ENCODE measurements at regions not wholly inside any gene's neighbourhood (a gene's known extent, or its start where the extent isn't known, plus 50 kb on each side); places are given as distances from the start of the nearest gene placed in this dataset.

DNA sequence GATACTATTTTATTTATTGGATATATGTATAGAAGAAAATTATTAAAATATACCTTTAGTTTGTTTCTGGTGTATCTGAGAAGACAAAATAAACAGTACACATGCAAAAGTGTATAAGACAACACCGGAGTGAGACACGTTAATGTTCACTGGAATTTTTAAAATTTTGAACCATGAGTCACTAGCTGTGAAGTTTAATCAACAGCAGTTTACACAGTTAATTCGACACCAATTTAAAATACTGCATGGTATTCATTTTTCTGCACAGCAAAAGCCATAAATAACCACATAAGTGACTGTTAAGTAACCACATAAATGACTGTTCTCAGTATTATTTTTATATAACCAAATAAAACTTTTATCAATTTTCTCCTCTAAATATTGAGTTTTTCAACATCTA is 418.7 kb upstream of the NBEA start:
- DNase-seq (ENCODE audit: low spot score) (no peak), FAIRE-seq (no peak)

DNA sequence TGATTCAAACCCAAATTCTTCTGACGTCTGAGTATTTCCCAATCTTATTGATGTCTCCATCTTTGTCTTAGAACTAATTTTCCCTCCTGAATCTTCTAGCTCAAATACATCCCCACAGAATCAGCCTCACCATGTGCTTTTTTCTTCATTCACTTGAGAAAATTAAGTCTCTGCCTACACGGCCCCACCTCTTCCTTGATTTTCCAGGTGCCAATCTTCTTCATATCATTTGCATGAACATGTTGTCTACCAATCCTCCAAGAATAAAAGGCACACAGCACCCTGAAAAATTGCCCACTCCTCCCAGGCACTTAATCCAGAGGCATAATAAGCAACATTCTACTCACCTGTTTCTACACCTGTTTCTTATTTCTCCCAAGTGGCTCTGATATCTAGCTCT is 408.1 kb upstream of the NBEA start:
- FAIRE-seq, result no peak
- DNase-seq (ENCODE audit: low spot score), result no peak

DNA sequence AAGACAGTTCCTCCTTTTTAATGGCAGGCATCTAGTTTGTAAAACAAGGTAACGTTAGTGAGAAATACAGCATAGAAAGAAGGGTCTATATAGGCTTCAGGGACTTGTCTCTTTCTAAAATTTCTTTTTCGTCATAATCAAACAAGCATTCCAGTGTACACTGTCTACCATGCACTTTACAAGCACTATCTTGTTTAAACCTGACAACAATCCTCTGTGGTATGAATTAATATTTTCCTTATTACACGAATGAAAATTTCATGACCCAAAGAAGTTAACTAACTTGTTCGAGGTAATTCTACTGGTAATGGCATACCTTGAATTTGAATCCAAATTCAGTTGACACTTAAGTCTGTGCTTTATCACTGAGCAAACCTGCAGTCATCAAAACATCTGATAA is 399.7 kb upstream of the NBEA start:
- no peak for FAIRE-seq
- no peak for DNase-seq (ENCODE audit: low spot score)

DNA sequence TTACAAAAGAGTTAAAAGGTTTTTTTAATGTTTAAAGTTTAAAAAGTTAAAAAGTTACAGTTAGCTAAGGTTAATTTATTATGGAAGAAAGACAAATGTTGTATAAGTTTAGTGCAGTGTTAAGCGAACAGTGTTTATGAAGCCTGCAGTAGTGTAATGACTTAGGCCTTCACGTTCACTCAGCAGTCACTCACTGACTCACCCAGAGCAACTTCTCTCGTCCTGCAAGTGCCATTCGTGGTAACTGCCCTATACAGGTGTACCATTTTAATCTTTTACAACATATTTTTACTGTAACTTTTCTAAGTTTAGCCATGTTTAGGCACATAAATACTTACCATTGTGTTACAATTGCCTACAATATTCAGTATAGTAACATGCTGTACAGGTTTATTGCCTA is 398.2 kb upstream of the NBEA start:
- FAIRE-seq (no peak), DNase-seq (ENCODE audit: low spot score) (no peak)

DNA sequence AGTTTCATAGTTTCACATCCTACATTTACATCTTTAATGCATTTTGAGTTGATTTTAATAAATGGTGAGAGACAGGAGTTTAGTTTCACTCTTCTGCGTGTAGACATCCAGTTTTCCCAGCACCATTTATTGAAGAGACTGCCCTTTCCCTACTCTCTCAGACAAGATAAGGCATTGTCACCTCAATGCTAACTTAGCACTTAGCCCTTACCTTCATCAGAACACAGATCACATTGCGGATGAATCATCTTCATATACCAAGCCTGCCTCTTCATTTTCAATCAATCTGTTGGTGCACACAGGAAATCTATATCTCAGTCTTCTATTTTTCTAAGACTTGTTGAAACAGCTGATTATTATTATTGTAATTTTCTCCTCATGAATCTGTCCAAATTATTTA is 396.6 kb upstream of the NBEA start:
- DNase-seq (ENCODE audit: low spot score) (no peak), FAIRE-seq (no peak)

DNA sequence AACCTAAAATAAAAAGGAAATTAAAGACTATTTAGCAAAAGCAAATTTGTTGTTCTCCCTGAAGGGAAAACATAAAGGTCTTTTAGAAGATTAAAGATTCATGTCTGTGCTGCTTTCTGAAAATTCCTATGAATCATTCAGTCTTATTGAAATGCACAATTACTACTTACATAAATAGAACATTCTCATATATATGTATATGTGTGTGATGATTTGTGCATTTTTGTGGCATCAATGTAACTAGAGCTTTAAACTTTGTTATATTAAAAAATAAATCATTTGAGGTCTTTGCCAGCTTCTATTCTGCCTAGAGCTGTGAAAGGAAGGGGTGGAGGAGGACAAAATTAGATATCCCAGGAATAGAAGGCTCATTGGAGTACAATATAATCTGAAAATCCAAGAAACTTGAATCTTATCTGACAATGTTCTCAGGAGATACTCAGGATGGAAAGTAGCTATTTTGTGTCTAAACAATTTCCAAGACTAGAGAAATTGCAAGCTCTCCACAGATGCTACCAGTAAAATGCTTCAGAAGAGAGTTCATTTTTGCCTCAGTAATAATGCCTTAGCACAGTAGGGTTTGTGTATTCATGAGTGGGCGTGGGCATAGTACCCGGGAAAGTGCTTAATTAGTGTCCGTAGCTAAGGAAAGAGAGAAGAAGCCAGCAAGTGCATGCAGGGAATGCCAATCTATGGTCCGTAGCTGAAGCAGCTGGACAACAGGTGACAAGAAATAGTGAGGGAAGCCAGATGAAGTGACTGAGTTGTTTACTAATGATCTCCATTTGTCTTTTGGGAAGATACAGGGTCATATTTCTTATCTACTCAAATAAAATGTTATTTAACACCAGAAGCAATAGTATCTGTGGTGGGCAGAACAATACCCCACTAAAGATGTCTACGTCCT is 395.5 kb upstream of the NBEA start:
- no peak for DNase-seq (ENCODE audit: low spot score)
- FAIRE-seq, result no peak

DNA sequence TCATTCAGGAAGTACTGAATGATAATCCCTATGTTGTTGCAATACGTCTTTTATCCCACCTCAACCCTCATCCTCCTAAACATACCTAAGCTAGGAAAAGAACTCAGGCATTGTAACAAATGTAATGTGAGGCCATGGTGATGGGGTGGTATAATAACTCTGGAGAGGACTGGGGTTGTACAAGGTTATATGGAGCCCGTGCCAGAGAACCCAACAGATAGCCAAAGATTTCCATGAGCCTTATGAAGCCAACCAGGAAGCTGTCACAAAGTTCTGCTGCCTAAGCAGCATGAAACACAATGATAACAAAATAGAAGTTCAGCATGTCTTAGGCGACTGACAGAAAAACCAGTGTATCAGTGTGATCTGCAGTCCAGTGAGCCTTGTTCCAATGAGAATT is 394.1 kb upstream of the NBEA start:
- DNase-seq (ENCODE audit: low spot score) (no peak), FAIRE-seq (no peak)

DNA sequence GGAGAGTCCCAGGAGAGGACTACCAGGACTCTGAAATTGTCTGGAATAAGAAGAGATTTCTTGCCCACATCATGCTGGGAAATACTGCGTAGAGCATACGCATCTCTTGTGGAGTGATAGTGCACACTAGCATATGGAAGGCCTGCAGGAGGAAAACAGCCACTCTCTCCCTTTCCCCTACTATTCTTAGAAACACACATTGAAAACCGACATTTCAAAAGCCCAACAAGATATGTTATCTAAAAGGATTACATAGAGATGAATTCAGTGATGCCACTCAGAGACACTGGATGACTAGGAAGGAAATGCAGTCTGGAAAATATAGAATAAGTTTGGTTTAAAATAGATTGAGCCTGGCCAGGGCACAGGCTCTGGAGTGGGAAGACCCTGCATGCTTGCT is 388.7 kb upstream of the NBEA start:
- no peak for FAIRE-seq
- no peak for DNase-seq (ENCODE audit: low spot score)

DNA sequence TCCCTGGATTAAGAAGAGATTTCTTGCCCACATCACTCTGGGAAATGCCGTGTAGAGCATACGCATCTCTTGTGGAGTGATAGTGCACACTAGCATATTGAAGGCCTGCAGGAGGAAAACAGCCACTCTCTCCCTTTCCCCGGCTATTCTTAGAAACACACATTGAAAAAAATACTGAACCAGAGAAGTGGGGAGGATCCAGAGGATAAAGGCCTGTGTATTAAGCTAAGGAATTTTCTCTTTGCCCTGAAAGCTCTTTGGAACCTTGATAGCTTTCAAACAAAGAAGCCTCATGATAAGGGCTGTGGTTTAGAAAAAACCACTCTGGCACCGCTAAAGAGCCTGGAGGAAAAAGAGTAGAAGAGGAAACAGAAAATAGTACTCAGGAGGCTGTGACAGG is 386.1 kb upstream of the NBEA start:
- FAIRE-seq (no peak), DNase-seq (ENCODE audit: low spot score) (no peak)

DNA sequence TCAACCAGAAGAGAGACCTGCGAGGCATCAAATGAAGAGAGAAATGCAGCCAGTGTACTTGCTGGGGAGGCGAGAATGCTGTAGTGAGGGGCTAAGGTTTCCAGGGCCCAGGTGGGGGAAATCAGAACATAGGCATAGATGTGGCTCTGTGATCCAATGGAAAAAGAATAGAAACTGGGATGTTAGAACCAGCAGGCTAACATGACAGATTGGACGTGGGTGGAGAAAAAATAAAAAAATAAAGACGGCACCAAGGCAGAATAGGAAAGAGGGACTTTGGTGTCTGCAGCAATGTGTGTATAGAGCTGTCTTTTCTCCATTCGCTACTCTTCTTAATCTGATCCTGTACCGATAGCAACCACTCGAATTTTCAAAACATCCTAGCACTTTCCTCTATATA is 381.0 kb upstream of the NBEA start:
- FAIRE-seq (no peak), DNase-seq (ENCODE audit: low spot score) (no peak)

DNA sequence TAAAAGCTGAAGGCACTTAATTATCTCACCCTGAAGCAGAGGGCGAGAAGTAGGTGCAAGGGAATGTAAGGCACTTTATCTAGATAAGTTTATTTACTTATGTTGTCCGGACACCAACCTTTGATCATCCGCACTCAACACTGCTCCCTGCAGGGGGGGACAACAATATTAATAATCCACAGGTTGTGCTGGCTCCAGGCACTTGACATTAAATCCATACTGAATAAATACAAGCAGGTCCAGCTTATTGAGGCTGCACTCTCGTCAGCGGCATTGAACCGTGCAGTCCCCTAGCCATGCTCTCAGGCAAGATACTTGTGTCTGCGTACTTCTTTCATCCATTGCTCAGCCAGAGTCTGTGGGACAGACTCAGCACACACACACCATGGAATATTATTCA is 374.5 kb upstream of the NBEA start:
- FAIRE-seq, result no peak

DNA sequence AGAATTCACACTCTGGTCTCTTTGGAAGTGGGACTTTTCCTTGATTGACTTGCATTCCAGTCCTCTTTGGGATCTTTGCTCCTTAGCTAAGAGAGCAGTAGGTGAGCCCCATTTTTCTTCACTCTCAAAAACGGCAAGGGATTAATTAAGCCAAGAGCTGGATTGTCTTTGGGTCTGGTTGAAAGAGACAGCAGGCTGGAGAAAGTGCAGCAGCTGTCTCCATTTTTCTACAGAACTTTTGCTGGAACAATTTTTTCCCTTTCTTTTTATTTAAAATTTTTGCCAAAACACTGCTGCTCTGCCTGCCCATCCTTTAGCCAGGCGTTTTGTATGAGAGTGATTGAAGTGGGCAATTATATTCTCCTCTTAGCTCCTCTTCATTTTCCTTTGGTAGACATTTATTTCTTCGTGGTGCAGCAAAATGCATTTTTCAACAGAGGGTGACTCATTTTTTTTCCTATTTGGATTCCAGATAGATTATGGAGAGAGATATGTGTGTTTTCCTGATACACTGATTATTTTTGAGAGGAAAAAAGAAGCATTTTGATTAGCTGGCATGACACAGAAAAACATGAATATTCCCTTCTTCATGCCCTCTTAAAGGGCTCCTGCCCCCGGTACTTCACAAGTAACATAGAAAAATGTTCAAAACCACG is 371.2 kb upstream of the NBEA start:
- FAIRE-seq (no peak), DNase-seq (ENCODE audit: low spot score) (no peak)

More for the DNA sequence above, 374.5 kb upstream of the NBEA start:
- no peak for DNase-seq (ENCODE audit: low spot score)

DNA sequence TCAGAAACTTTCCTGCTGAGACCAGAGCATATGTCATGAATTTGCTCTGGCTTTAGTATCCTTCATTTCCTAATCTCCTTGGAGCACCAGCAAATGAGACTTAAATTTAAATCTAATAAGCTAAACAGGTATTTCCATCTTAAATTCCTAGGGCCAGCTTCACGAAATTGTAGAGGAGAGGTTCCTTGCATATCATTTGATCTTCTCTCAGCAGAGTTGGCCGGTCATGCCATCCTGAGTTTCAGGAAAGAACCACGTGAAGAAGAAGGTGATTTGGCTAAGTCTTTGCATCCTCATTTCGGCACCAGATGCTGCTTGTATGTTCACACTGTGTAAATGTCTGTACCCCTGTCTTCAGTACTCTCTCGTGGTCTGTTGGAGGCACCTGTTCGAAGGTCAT is 370.4 kb upstream of the NBEA start:
- FAIRE-seq (no peak), DNase-seq (ENCODE audit: low spot score) (no peak)

DNA sequence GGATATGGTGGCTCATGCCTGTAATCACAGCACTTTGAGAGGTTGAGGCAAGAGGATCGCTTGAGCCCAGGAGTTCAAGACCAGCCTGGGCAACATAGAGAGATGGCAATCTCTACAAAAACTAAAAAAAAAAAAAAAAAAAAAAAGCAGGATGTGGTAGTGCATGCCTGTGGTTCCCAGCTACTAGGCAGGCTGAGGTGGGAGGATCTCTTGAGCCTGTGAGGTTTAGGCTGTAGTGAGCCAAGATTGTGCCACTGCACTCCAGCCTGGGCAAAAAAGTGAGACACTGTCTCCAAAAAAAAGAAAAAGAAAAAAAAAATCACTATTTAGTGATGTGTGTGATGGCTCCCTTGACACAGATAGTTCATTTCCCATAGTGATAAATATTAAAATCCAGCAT is 365.0 kb upstream of the NBEA start:
- FAIRE-seq, result no peak
- no peak for DNase-seq (ENCODE audit: low spot score)

DNA sequence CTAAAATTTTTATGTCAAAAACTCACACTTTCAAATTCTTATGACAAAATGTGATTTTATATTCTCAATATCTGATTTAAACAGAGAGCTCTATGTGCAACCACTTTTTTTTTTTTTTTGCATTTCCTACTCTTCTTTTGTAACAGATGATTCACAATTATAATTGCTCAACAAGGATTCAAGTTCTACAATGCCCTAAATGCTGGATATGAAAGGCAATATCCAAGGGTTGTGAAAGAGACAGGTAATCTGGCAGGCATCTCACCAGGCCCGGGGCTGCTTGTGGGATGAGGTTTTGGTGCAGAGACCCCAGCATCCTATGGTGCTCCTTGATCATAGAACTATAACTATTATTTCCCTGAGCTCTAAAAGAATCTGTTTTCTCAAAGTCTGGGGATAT is 363.6 kb upstream of the NBEA start:
- no peak for FAIRE-seq
- DNase-seq (ENCODE audit: low spot score), result no peak

DNA sequence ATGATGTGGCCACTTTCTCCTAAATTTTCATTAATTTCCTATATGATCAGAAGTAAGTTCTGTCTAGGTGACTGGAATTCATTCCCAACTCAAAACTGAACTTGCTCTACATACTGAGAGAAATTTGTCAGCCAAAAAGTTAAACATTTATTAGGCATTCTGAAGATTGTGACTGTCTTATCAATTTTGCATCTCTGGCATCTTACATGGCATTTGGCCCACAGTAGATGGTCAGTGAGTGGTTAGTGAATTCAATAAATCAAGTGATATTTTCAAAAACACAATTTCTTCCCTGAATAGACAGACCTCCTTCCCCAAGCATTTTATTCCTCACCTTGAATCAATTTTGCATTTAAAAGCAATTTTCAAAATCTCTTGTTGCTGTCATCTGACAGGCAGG is 363.2 kb upstream of the NBEA start:
- DNase-seq (ENCODE audit: low spot score) (no peak), FAIRE-seq (peak; percentile 38)

DNA sequence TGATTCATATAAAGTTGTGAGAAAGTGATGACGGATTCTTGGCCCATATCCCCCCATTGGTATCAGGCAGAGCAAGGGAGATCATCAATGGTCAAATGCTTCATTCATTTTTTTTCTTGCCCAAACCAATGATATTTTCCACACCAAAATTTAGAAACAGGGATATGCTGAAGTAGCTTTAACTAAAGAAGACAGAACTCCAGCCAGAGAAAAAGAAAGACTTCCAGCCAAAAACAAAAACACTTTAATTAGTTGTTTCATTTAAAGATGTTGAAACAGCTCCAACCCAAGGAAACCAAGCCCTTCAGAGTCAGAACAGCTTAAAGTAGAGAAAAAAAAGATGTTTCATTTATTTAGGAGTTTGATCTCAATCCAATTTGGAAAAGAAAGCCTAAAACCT is 358.9 kb upstream of the NBEA start:
- DNase-seq (ENCODE audit: low spot score) (no peak), FAIRE-seq (no peak)

DNA sequence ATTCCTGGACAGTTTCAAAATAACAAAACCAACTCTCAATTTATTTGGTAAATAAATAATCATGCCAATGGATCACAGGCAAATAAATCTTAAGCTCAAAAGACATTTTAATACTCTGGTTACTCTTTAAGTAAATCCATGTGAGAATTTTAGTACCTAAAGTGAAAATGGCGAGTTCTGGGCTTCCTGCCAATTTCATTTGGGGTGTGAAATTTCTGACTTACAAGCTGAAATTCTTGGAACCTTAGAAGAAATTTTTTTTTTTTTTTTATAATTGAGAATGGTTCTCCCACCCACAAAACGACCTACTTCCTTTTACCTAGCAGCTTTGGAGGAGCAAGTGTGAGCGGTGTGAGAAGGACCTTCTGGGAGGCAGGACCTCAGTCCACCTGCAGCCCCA is 354.5 kb upstream of the NBEA start:
- DNase-seq (ENCODE audit: low spot score) (no peak), FAIRE-seq (no peak)

DNA sequence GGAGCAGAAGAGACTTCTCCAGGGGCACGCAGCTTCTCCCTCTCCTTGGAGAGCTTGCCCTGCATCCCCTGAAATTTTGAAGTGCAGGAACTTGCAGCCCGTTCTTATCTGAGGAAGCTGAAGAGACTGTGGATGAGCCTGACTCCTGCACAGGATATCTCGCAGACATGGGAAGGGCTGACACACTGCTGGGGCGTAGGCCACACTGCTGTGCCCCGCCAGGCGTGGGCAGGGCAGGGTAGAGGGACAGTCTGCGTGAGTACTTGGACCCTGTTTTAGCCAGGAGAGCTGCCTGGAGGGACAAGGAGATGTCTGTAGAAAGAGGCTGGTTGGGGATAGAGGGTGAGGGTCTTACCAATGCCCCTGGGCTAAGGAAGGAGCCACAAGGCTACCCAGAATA is 353.7 kb upstream of the NBEA start:
- DNase-seq (ENCODE audit: low spot score), result no peak
- no peak for FAIRE-seq

DNA sequence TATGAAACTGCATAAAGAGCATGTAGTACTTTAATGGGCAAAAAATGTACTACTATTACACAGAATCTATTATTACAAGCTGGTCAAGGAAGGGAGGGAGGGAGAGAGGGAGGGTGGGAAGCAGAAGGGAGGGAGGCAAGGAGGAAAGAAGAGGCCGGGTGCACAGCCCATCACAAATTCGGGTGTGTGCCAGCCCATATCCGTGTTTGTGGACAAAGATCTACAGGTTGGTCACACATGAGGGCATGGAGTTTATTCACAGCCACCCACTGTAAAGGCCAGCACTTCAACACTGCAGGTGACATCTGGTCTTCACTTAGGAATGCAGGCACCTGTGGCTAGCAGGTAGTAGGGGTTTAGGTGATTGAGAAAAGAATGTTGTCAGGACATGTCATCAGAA is 352.5 kb upstream of the NBEA start:
- DNase-seq (ENCODE audit: low spot score), result no peak
- FAIRE-seq, result no peak

DNA sequence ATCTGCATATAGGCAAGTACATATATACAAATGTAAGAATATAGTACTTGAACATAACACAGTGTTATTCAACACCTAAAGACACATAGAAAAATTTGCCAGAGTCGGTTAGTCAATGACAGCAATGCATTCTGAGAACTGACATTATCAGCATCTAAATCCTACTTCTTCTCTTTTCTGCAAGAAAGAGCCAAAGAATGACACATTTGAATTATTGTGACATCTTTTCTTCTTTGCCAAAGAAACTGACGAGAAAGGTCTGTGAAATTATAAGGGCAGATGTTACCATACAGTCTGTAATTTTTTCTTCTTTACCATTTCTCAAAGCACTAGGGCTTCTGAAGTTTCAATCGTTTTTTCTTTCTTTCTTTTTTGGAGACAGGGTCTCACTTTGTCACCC is 350.9 kb upstream of the NBEA start:
- DNase-seq (ENCODE audit: low spot score) (no peak), FAIRE-seq (no peak)

DNA sequence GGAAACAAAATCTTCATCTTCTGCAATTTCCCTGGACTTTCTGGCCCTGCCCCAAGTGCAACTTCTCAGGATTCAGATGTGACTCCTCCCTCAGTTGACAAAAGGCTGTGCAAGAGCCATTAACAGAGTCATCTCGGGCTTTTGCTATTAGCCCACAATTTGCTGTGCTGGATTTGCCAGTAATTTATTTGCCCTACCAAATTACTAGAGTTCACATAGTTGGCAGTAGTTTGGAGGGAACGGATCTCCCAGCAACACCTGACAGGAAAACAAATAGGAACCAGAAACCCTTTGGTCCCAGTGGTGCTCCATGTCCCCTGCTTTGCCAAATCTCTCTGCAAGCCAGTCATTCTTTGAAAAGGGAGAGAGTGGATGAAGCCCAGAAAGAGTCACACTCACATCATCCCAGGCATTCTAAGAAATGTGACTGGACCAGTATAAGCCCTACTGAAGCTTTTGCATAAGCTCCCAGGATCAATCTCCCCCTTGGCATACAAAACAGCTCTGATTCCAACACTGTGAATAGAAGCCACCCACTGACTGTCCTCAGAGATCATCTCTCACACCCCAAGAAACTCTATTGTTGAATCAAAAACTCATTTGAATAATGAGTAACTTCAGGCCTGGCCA is 350.1 kb upstream of the NBEA start:
- FAIRE-seq, result no peak

DNA sequence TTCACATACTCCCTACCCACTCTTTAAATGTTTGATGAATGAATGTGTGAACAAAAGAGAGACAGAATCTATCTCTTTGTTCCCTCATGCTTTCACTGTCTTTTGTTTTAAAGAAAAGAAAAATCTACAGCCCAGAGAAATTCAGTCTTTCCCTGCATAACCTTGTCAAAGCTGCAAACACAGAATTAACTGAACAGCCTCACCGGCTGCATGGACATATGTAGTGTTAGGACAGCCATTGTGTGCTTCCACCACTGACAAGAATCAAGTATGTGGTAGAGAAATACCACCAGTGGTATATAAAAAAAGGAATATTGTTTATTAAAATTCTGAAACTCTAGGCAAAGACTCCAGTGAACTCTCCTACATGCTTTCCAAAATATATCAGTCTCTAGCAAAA is 348.4 kb upstream of the NBEA start:
- no peak for DNase-seq (ENCODE audit: low spot score)
- no peak for FAIRE-seq

More for the DNA sequence above, 350.1 kb upstream of the NBEA start:
- DNase-seq (ENCODE audit: low spot score), result no peak
